ENCODE measurements at regions not wholly inside any gene's neighbourhood (a gene's known extent, or its start where the extent isn't known, plus 50 kb on each side); places are given as distances from the start of the nearest gene placed in this dataset.

GRCh38 chr9:4922730-4923129 is 62.3 kb upstream of the JAK2 start:
- Mint-ChIP-seq H3K9me3 (peaks cover 45% of the 10 kb centered on the region), H3K4me3 (no peak overlapping the region), H3K27me3 (ENCODE audit: insufficient read depth, low read depth, poor library complexity) (no peaks in the 10 kb centered on the region), H3K36me3 (ENCODE audit: low read depth) (peaks cover 43% of the 10 kb centered on the region), H3K27ac (no peak overlapping the region), H3K4me1 (peaks cover 12% of the 10 kb centered on the region)
- H3K9me2 ChIP-seq (ENCODE audit: insufficient read depth) = no peaks in the 10 kb centered on the region; the same call in 1 of the 2 replicates
- ATAC-seq (no peak), DNase-seq (ENCODE audit: low spot score) (no peak)
- no peak overlapping the region for H3K4me2 ChIP-seq
- H3K36me3 ChIP-seq (ENCODE audit: insufficient read depth) = peaks cover 12% of the 10 kb centered on the region; the same call in 1 of the 2 replicates
- H3K79me2 ChIP-seq (replicated peaks; ENCODE audit: insufficient read depth) = no peaks in the 10 kb centered on the region
- TF ChIP-seq STAT1 (IDR thresholded peaks at IDR 0.05; ENCODE audit: unreplicated experiment) (no peak), ZNF331 (CRISPR knock-in tag; IDR thresholded peaks at IDR 0.05; ENCODE audit: low read depth) (no peak), ZNF114 (CRISPR knock-in tag; IDR thresholded peaks at IDR 0.05) (no peak), REST (IDR thresholded peaks at IDR 0.05; ENCODE audit: unreplicated experiment) (no peak), CREB1 (CRISPR knock-in tag; IDR thresholded peaks at IDR 0.05; ENCODE audit: low read depth) (no peak)
- no peak overlapping the region for H3K4me3 ChIP-seq
- no peak overlapping the region for H3K27ac ChIP-seq (ENCODE audit: low read depth)
- no peaks in the 10 kb centered on the region for H4K20me1 ChIP-seq (replicated peaks; ENCODE audit: insufficient read depth)
- no peaks in the 10 kb centered on the region for H3F3A ChIP-seq (replicated peaks; ENCODE audit: low read depth)
- H3K4me1 ChIP-seq (ENCODE audit: insufficient read depth) = no peaks in the 10 kb centered on the region
- H2AFZ ChIP-seq = no peak overlapping the region
- no peaks in the 10 kb centered on the region for H3K27me3 ChIP-seq (ENCODE audit: insufficient read depth)

DNA sequence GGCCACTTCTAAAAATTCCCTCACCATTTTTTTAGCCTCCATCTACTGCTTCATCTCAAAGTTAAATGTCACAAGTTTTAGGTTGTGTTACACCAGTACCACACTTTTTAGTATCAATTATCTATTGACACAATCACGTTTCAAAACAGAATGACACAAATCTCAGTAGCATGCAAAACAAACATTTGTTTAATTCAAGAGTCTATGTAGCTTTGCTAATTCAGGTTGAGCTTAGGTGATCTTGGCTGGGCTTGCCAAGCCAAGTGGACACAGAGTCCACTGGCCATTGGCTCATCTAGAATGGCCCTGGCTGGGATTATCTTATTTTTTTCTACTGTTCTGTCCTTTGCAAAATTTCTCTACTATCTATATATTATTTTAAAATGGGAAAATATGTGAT is 61.9 kb upstream of the JAK2 start:
- Histone ChIP-seq H3K27ac (ENCODE audit: low read depth) (no peak overlapping the region), H3K9me2 (ENCODE audit: insufficient read depth) (no peaks in the 10 kb centered on the region; the same call in 1 of the 2 replicates), H3K4me1 (ENCODE audit: insufficient read depth) (no peaks in the 10 kb centered on the region), H4K20me1 (replicated peaks; ENCODE audit: insufficient read depth) (no peaks in the 10 kb centered on the region), H3K36me3 (ENCODE audit: insufficient read depth) (peaks cover 12% of the 10 kb centered on the region; the same call in 1 of the 2 replicates), H3F3A (replicated peaks; ENCODE audit: low read depth) (no peaks in the 10 kb centered on the region), H3K4me3 (no peak overlapping the region), H3K79me2 (replicated peaks; ENCODE audit: insufficient read depth) (no peaks in the 10 kb centered on the region), H2AFZ (no peak overlapping the region), H3K4me2 (no peak overlapping the region), H3K27me3 (ENCODE audit: insufficient read depth) (no peaks in the 10 kb centered on the region)
- Mint-ChIP-seq H3K4me3 (no peak overlapping the region), H3K4me1 (peaks cover 14% of the 10 kb centered on the region), H3K27me3 (ENCODE audit: insufficient read depth, low read depth, poor library complexity) (no peaks in the 10 kb centered on the region), H3K9me3 (peaks cover 41% of the 10 kb centered on the region), H3K27ac (no peak overlapping the region), H3K36me3 (ENCODE audit: low read depth) (peaks cover 40% of the 10 kb centered on the region)
- ATAC-seq (no peak), DNase-seq (ENCODE audit: low spot score) (no peak)
- no peak for TF ChIP-seq EZH2phosphoT487 (IDR thresholded peaks at IDR 0.05; ENCODE audit: unreplicated experiment)
- no peak for TF ChIP-seq REST (IDR thresholded peaks at IDR 0.05; ENCODE audit: unreplicated experiment)
- no peak for TF ChIP-seq NANOG (IDR thresholded peaks at IDR 0.05; ENCODE audit: borderline replicate concordance)
- TF ChIP-seq POLR2AphosphoS5 (IDR thresholded peaks at IDR 0.05; ENCODE audit: low read depth) = no peak
- TF ChIP-seq CTCF (conservative IDR thresholded peaks at IDR 0.05; ENCODE audit: low read depth in 2 of 2) = no peak
- TF ChIP-seq ZNF114 (CRISPR knock-in tag; IDR thresholded peaks at IDR 0.05) = no peak
- TF ChIP-seq STAT1 (IDR thresholded peaks at IDR 0.05; ENCODE audit: unreplicated experiment) = no peak
- no peak for TF ChIP-seq CREB1 (CRISPR knock-in tag; IDR thresholded peaks at IDR 0.05; ENCODE audit: low read depth)
- TF ChIP-seq, protein P1, sequence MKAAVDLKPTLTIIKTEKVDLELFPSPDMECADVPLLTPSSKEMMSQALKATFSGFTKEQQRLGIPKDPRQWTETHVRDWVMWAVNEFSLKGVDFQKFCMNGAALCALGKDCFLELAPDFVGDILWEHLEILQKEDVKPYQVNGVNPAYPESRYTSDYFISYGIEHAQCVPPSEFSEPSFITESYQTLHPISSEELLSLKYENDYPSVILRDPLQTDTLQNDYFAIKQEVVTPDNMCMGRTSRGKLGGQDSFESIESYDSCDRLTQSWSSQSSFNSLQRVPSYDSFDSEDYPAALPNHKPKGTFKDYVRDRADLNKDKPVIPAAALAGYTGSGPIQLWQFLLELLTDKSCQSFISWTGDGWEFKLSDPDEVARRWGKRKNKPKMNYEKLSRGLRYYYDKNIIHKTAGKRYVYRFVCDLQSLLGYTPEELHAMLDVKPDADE (IDR thresholded peaks at IDR 0.05) = no peak
- TF ChIP-seq JUNB (IDR thresholded peaks at IDR 0.05; ENCODE audit: unreplicated experiment) = no peak

Data from GM23338 (cell line).